A673 (cell line): ENCODE measurements at regions not wholly inside any gene's neighbourhood (a gene's known extent, or its start where the extent isn't known, plus 50 kb on each side); places are given as distances from the start of the nearest gene placed in this dataset.
A peak's percentile ranks its signal among the peaks of the same experiment; 100 is the strongest.

Experiments
- BruUV-seq: library from RNA; stranded (reverse); fragments of 400-500 nt; replicated peaks from 2 replicates; lab custom pipeline; 2021; lab: Mats Ljungman, UMichigan
- CTCF ChIA-PET: fragments of 300-600 bp; sonication (Branson Sonifier 250); formaldehyde crosslinking; loops from one replicate; lab custom pipeline; 2022; ENCODE audit warnings: antibody characterized with exemption; lab: Charles Lee
- POLR2A ChIA-PET: fragments of 300-600 bp; sonication (Branson Sonifier 250); formaldehyde crosslinking; loops from one replicate; lab custom pipeline; 2022; ENCODE audit warnings: antibody characterized with exemption; ENCODE audit not compliant: low non-redundant PET; lab: Charles Lee
- DNase-seq: peaks from one replicate; pipeline ENCODE4 v3.0.0-alpha.2; 2015; ENCODE audit warnings: low spot score
- H3K27ac ChIP-seq: fragments of 200-600 bp; sonication (generic); 2 replicates; pipeline ENCODE4 v1.5.1; 2016; ENCODE audit warnings: mixed run types, low read depth, mild to moderate bottlenecking, mixed read lengths, antibody characterized with exemption, low read length; ENCODE audit not compliant: poor library complexity, severe bottlenecking
- H3K27me3 ChIP-seq: fragments of 200-600 bp; sonication (generic); replicated peaks from 2 replicates; pipeline ENCODE4 v1.6.1; 2017; ENCODE audit warnings: mixed run types, low read depth, mild to moderate bottlenecking, mixed read lengths, antibody characterized with exemption, low read length; ENCODE audit not compliant: insufficient read depth, poor library complexity
- H3K36me3 ChIP-seq: fragments of 200-600 bp; sonication (generic); 2 replicates; pipeline ENCODE4 v1.6.1; 2016; ENCODE audit warnings: mixed run types, mild to moderate bottlenecking, mixed read lengths, antibody characterized with exemption, low read length; ENCODE audit not compliant: insufficient read depth, poor library complexity, severe bottlenecking
- H3K4me1 ChIP-seq: fragments of 200-600 bp; sonication (generic); 2 replicates; pipeline ENCODE4 v1.6.1; 2017; ENCODE audit warnings: mixed run types, mild to moderate bottlenecking, mixed read lengths, antibody characterized with exemption, low read length; ENCODE audit not compliant: insufficient read depth, poor library complexity, severe bottlenecking
- H3K4me3 ChIP-seq: fragments of 200-600 bp; sonication (generic); 2 replicates; pipeline ENCODE4 v1.5.1; 2016; ENCODE audit warnings: low read depth, mixed run types, mild to moderate bottlenecking, mixed read lengths, low read length; ENCODE audit not compliant: poor library complexity, severe bottlenecking
- H3K9me3 ChIP-seq: fragments of 200-600 bp; sonication (generic); 2 replicates; pipeline ENCODE4 v1.6.1; 2016; ENCODE audit warnings: mixed run types, low read depth, mild to moderate bottlenecking, mixed read lengths, antibody characterized with exemption, low read length; ENCODE audit not compliant: poor library complexity, severe bottlenecking
- CTCF ChIP-seq: fragments of 300-800, 200-600 bp; sonication (generic); conservative IDR thresholded peaks from 2 replicates; pipeline ENCODE4 v1.5.1; 2017; ENCODE audit warnings: low read depth, mild to moderate bottlenecking, antibody characterized with exemption, low read length, moderate library complexity, mixed read lengths
- EZH2 ChIP-seq: fragments of 200-600 bp; sonication (generic); IDR thresholded peaks from 2 replicates; pipeline ENCODE4 v1.6.1; 2017; ENCODE audit warnings: borderline replicate concordance, low read depth, mild to moderate bottlenecking, mixed read lengths, antibody characterized with exemption, low read length; ENCODE audit not compliant: poor library complexity, severe bottlenecking
- intact Hi-C: fragments of 100-400 bp; cut with micrococcal nuclease; formaldehyde crosslinking; loops from one replicate; pipeline ENCODE4 v1.10.0; 2022; ENCODE audit not compliant: unreplicated experiment

- no peaks in the 10 kb centered on the region for H3K36me3 ChIP-seq
- H3K9me3 ChIP-seq: no peaks in the 10 kb centered on the region
- no TSS peak for BruUV-seq
- CTCF ChIA-PET: no interaction called here
- intact Hi-C loops: loop anchor here (5.0 kb wide), 1 partner anchor 255 kb away; no protein-coding TSS in a partner anchor
- H3K27me3 ChIP-seq: no peaks in the 10 kb centered on the region
- no peak overlapping the region for H3K27ac ChIP-seq
- H3K4me3 ChIP-seq: no peak overlapping the region
- DNase-seq: no peak
- POLR2A ChIA-PET: no interaction called here
- H3K4me1 ChIP-seq: no peaks in the 10 kb centered on the region
- no peak for TF ChIP-seq EZH2
- no peak for TF ChIP-seq CTCF
Observed at GRCh38 chr12:127362121-127362520, 904.8 kb upstream of the TMEM132C start.

GRCh38 chr12:127363392-127363791, 903.6 kb upstream of the TMEM132C start:
- no peak overlapping the region for H3K27ac ChIP-seq
- no peak overlapping the region for H3K4me3 ChIP-seq
- peak; percentile 74 for DNase-seq
- H3K9me3 ChIP-seq: no peaks in the 10 kb centered on the region
- no peaks in the 10 kb centered on the region for H3K4me1 ChIP-seq
- intact Hi-C loops: loop anchor here (5.0 kb wide), 1 partner anchor 256 kb away; no protein-coding TSS in a partner anchor
- ChIA-PET POLR2A (no interaction called here), CTCF (interaction anchor here (1.0 to 1.6 kb wide), 4 partner anchors 15 to 579 kb away, joined by 3 to 11 read pairs (median 6); no protein-coding TSS in a partner anchor)
- no TSS peak for BruUV-seq
- H3K27me3 ChIP-seq: no peaks in the 10 kb centered on the region
- TF ChIP-seq EZH2 (no peak), CTCF (peak; percentile 67)
- H3K36me3 ChIP-seq: no peaks in the 10 kb centered on the region

- ChIA-PET POLR2A (no interaction called here), CTCF (interaction anchor here (1.3 kb wide), 1 partner anchor 8 kb away, joined by 4 read pairs; no protein-coding TSS in a partner anchor)
- no peak for TF ChIP-seq EZH2
- no peak for TF ChIP-seq CTCF
- Histone ChIP-seq H3K27ac (no peak overlapping the region), H3K9me3 (no peaks in the 10 kb centered on the region), H3K4me1 (no peaks in the 10 kb centered on the region), H3K36me3 (no peaks in the 10 kb centered on the region), H3K4me3 (no peak overlapping the region), H3K27me3 (no peaks in the 10 kb centered on the region)
- intact Hi-C loops: no loop called here
- no peak for DNase-seq
- BruUV-seq: no TSS peak
Observed at GRCh38 chr12:127373559-127373958, 893.4 kb upstream of the TMEM132C start.
